Astrocyte (in vitro differentiated cells and primary cell): ENCODE measurements at regions not wholly inside any gene's neighbourhood (a gene's known extent, or its start where the extent isn't known, plus 50 kb on each side); places are given as distances from the start of the nearest gene placed in this dataset.

Experiments used
- CTCF ChIP-seq: IDR thresholded peaks from 2 replicates; pipeline ENCODE4 v1.5.1; 2011; ENCODE audit warnings: low read depth, mild to moderate bottlenecking, inconsistent platforms, low read length, moderate library complexity; ENCODE audit not compliant: insufficient read depth
- EZH2 ChIP-seq: IDR thresholded peaks from 2 replicates; pipeline ENCODE4 v1.6.1; 2012; ENCODE audit warnings: mild to moderate bottlenecking, low read length, inconsistent platforms; ENCODE audit not compliant: insufficient read depth

GRCh38 chr18:66005831-66006588 lies 255.2 kb downstream of the CDH7 start:
- no peak for TF ChIP-seq CTCF
- TF ChIP-seq EZH2: no peak
